Ectodermal cell (in vitro differentiated cells): ENCODE measurements at regions not wholly inside any gene's neighbourhood (a gene's known extent, or its start where the extent isn't known, plus 50 kb on each side); places are given as distances from the start of the nearest gene placed in this dataset.

Source experiments
- H3K27ac ChIP-seq: 2 replicates; pipeline ENCODE4 v1.7.0; 2013; ENCODE audit warnings: mild to moderate bottlenecking, low read depth, low read length; ENCODE audit not compliant: insufficient read depth, poor library complexity, severe bottlenecking
- H3K27me3 ChIP-seq: 2 replicates; pipeline ENCODE4 v1.7.0; 2013; ENCODE audit warnings: mild to moderate bottlenecking, low read length; ENCODE audit not compliant: insufficient read depth, control insufficient read depth, poor library complexity, severe bottlenecking
- H3K36me3 ChIP-seq: one replicate; pipeline ENCODE4 v1.7.0; 2013; ENCODE audit warnings: low read length; ENCODE audit not compliant: control insufficient read depth, insufficient read depth
- H3K4me1 ChIP-seq: one replicate; pipeline ENCODE4 v1.7.0; 2013; ENCODE audit warnings: low read length; ENCODE audit not compliant: control insufficient read depth, insufficient read depth
- H3K4me3 ChIP-seq: 2 replicates; pipeline ENCODE4 v1.7.0; 2013; ENCODE audit warnings: low read depth, low read length, control low read depth; ENCODE audit not compliant: insufficient read depth
- H3K9me3 ChIP-seq: 2 replicates; pipeline ENCODE4 v1.7.0; 2013; ENCODE audit warnings: mild to moderate bottlenecking, low read length, moderate library complexity; ENCODE audit not compliant: control insufficient read depth
- WGBS, 2 experiments: methylation state at CpG; one replicate each; pipeline ENCODE4 v1.1.7; 2013; ENCODE audit warnings: missing lambda C conversion rate in 2 of 2; 5-methylcytosine and 5-hydroxymethylcytosine counted together

- Histone ChIP-seq H3K4me1 (no peaks in the 10 kb centered on the region), H3K9me3 (no peaks in the 10 kb centered on the region), H3K27me3 (no peaks in the 10 kb centered on the region), H3K4me3 (no peak overlapping the region), H3K27ac (no peak overlapping the region), H3K36me3 (no peaks in the 10 kb centered on the region)
- WGBS, 2 experiments: 84 to 100% methylated on average over 1 to 2 of the region's 2 CpGs
Measured at GRCh38 chr18:56309104-56309503, 329.3 kb downstream of the TXNL1 start.

GRCh38 chr18:56307354-56308170 is 330.8 kb downstream of the TXNL1 start:
- Histone ChIP-seq H3K9me3 (no peaks in the 10 kb centered on the region), H3K4me3 (no peak overlapping the region), H3K36me3 (no peaks in the 10 kb centered on the region), H3K4me1 (no peaks in the 10 kb centered on the region), H3K27me3 (no peaks in the 10 kb centered on the region), H3K27ac (no peak overlapping the region)
- 83 to 85% methylated on average over 3 to 4 of the region's 4 CpGs for WGBS, 2 experiments

- Histone ChIP-seq H3K27me3 (no peaks in the 10 kb centered on the region), H3K4me3 (no peak overlapping the region), H3K27ac (no peak overlapping the region), H3K4me1 (no peaks in the 10 kb centered on the region), H3K9me3 (no peaks in the 10 kb centered on the region), H3K36me3 (no peaks in the 10 kb centered on the region)
- WGBS, 2 experiments: 67 to 75% methylated on average over 1 of the region's 1 CpG
Measured at GRCh38 chr18:56306797-56307196, 331.6 kb downstream of the TXNL1 start.

GRCh38 chr18:56305583-56305982 is 332.8 kb downstream of the TXNL1 start:
- H3K4me3 ChIP-seq: no peak overlapping the region
- no peaks in the 10 kb centered on the region for H3K27me3 ChIP-seq
- no peaks in the 10 kb centered on the region for H3K36me3 ChIP-seq
- no peaks in the 10 kb centered on the region for H3K4me1 ChIP-seq
- H3K27ac ChIP-seq: no peak overlapping the region
- no peaks in the 10 kb centered on the region for H3K9me3 ChIP-seq

GRCh38 chr18:56302156-56302555 is 336.2 kb downstream of the TXNL1 start:
- Histone ChIP-seq H3K9me3 (no peaks in the 10 kb centered on the region), H3K4me1 (no peaks in the 10 kb centered on the region), H3K27ac (no peak overlapping the region), H3K36me3 (no peaks in the 10 kb centered on the region), H3K4me3 (no peak overlapping the region), H3K27me3 (no peaks in the 10 kb centered on the region)
- 92 to 95% methylated on average over 11 of the region's 11 CpGs for WGBS, 2 experiments

- Histone ChIP-seq H3K9me3 (no peaks in the 10 kb centered on the region), H3K4me3 (no peak overlapping the region), H3K27me3 (no peaks in the 10 kb centered on the region), H3K4me1 (no peaks in the 10 kb centered on the region), H3K36me3 (no peaks in the 10 kb centered on the region), H3K27ac (no peak overlapping the region)
- no CpG with 5 or more reads among the region's 1 CpG for WGBS, 2 experiments
Measured at GRCh38 chr18:56299740-56300139, 338.7 kb downstream of the TXNL1 start.

GRCh38 chr18:56298935-56299334 is 339.5 kb downstream of the TXNL1 start:
- no peaks in the 10 kb centered on the region for H3K4me1 ChIP-seq
- H3K27me3 ChIP-seq: no peaks in the 10 kb centered on the region
- H3K36me3 ChIP-seq: no peaks in the 10 kb centered on the region
- no peak overlapping the region for H3K4me3 ChIP-seq
- no peaks in the 10 kb centered on the region for H3K9me3 ChIP-seq
- WGBS, 2 experiments: 94 to 96% methylated on average over 1 of the region's 1 CpG
- no peak overlapping the region for H3K27ac ChIP-seq

GRCh38 chr18:56296381-56296780 is 342.0 kb downstream of the TXNL1 start:
- WGBS, 2 experiments: 96 to 100% methylated on average over 2 to 3 of the region's 3 CpGs
- Histone ChIP-seq H3K36me3 (no peaks in the 10 kb centered on the region), H3K27me3 (no peaks in the 10 kb centered on the region), H3K4me1 (no peaks in the 10 kb centered on the region), H3K27ac (no peak overlapping the region), H3K9me3 (no peaks in the 10 kb centered on the region), H3K4me3 (no peak overlapping the region)

GRCh38 chr18:56294484-56295183 is 343.8 kb downstream of the TXNL1 start:
- Histone ChIP-seq H3K4me3 (no peak overlapping the region), H3K27ac (no peak overlapping the region), H3K4me1 (no peaks in the 10 kb centered on the region), H3K9me3 (no peaks in the 10 kb centered on the region), H3K27me3 (no peaks in the 10 kb centered on the region), H3K36me3 (no peaks in the 10 kb centered on the region)
- 93 to 95% methylated on average over 5 of the region's 5 CpGs for WGBS, 2 experiments

GRCh38 chr18:56291294-56291693 is 347.1 kb downstream of the TXNL1 start:
- Histone ChIP-seq H3K27me3 (no peaks in the 10 kb centered on the region), H3K36me3 (no peaks in the 10 kb centered on the region), H3K4me3 (no peak overlapping the region), H3K27ac (no peak overlapping the region), H3K4me1 (no peaks in the 10 kb centered on the region), H3K9me3 (no peaks in the 10 kb centered on the region)
- 93 to 95% methylated on average over 3 to 4 of the region's 4 CpGs for WGBS, 2 experiments
